Testis (tissue), 2 donors: ENCODE measurements at regions not wholly inside any gene's neighbourhood (a gene's known extent, or its start where the extent isn't known, plus 50 kb on each side); places are given as distances from the start of the nearest gene placed in this dataset.

Source experiments
- DNase-seq: peaks from one replicate; pipeline ENCODE4 v3.0.0-alpha.2; 2019
- H3K27ac ChIP-seq, 2 donors: fragments of 200-600 bp; sonication (generic); one replicate each; pipeline ENCODE4 v1.5.1; 2019
- H3K27me3 ChIP-seq: fragments of 200-600 bp; sonication (generic); one replicate; pipeline ENCODE4 v1.5.1; 2019
- H3K36me3 ChIP-seq: fragments of 200-600 bp; sonication (generic); one replicate; pipeline ENCODE4 v1.5.1; 2017; ENCODE audit warnings: low read depth; ENCODE audit errors: missing control alignments
- H3K4me1 ChIP-seq: fragments of 200-600 bp; sonication (generic); one replicate; pipeline ENCODE4 v1.5.1; 2019
- H3K4me3 ChIP-seq, 2 donors: fragments of 200-600 bp; sonication (generic); one replicate each; pipeline ENCODE4 v1.5.1; 2017 to 2019
- H3K9me3 ChIP-seq: fragments of 200-600 bp; sonication (generic); one replicate; pipeline ENCODE4 v1.5.1; 2017
- CTCF ChIP-seq, 3 experiments: fragments of 450-650 bp in 2 of 3; fragments of 200-600 bp in 1 of 3; sonication (generic) in 1 of 3; IDR thresholded peaks; one replicate each; pipeline ENCODE4 v1.5.1; 2016 to 2019; ENCODE audit warnings: antibody characterized with exemption in 3 of 3, mild to moderate bottlenecking in 2 of 3, moderate library complexity in 1 of 3
- POLR2A ChIP-seq: fragments of 450-650 bp; IDR thresholded peaks from one replicate; pipeline ENCODE4 v1.6.1; 2017; ENCODE audit warnings: antibody characterized with exemption, mild to moderate bottlenecking, moderate library complexity
- WGBS, 2 donors: methylation state at CpG; one replicate each; pipeline ENCODE4 v1.1.5; 2018; 5-methylcytosine and 5-hydroxymethylcytosine counted together
- intact Hi-C: fragments of 100-400 bp; cut with DNase I; formaldehyde crosslinking; loops from one replicate; pipeline ENCODE4 v1.15.1; 2023; ENCODE audit warnings: low total_unique reads

GRCh38 chr14:104356020-104356737 is 217.8 kb downstream of the KIF26A start:
- TF ChIP-seq CTCF (IDR thresholded peaks at IDR 0.05): no peak
- Histone ChIP-seq H3K27me3 (no peaks in the 10 kb centered on the region), H3K9me3 (no peaks in the 10 kb centered on the region), H3K4me1 (no peaks in the 10 kb centered on the region), H3K36me3 (no peaks in the 10 kb centered on the region), H3K27ac (no peak overlapping the region), H3K4me3 (no peak overlapping the region)
- no peak for DNase-seq
- WGBS, 2 donors: 87 to 93% methylated on average over 4 to 14 of the region's 16 CpGs
- intact Hi-C loops: no loop called here

- intact Hi-C loops: no loop called here
- no peak for DNase-seq
- Histone ChIP-seq H3K36me3 (no peaks in the 10 kb centered on the region), H3K4me3 (no peak overlapping the region), H3K27me3 (no peaks in the 10 kb centered on the region), H3K27ac (no peak overlapping the region), H3K4me1 (no peaks in the 10 kb centered on the region), H3K9me3 (no peaks in the 10 kb centered on the region)
- TF ChIP-seq POLR2A (no peak), CTCF (IDR thresholded peaks at IDR 0.05) (no peak)
- 85 to 94% methylated on average over 14 to 30 of the region's 30 CpGs for WGBS, 2 donors
Observed at GRCh38 chr14:104356738-104357688, 218.6 kb downstream of the KIF26A start.

- intact Hi-C loops: no loop called here
- no peaks in the 10 kb centered on the region for H3K9me3 ChIP-seq
- 92 to 94% methylated on average over 19 to 33 of the region's 33 CpGs for WGBS, 2 donors
Observed at GRCh38 chr14:104357689-104358527, 219.5 kb downstream of the KIF26A start.

More at GRCh38 chr14:104357689-104358527, 219.5 kb downstream of the KIF26A start:
- no peaks in the 10 kb centered on the region for H3K36me3 ChIP-seq
- H3K27me3 ChIP-seq: no peaks in the 10 kb centered on the region
- no peak overlapping the region for H3K4me3 ChIP-seq
- no peaks in the 10 kb centered on the region for H3K4me1 ChIP-seq
- DNase-seq: no peak
- no peak overlapping the region for H3K27ac ChIP-seq
- TF ChIP-seq POLR2A: no peak
- no peak for TF ChIP-seq CTCF (IDR thresholded peaks at IDR 0.05)
